ENCODE measurements at regions not wholly inside any gene's neighbourhood (a gene's known extent, or its start where the extent isn't known, plus 50 kb on each side); places are given as distances from the start of the nearest gene placed in this dataset.

DNA sequence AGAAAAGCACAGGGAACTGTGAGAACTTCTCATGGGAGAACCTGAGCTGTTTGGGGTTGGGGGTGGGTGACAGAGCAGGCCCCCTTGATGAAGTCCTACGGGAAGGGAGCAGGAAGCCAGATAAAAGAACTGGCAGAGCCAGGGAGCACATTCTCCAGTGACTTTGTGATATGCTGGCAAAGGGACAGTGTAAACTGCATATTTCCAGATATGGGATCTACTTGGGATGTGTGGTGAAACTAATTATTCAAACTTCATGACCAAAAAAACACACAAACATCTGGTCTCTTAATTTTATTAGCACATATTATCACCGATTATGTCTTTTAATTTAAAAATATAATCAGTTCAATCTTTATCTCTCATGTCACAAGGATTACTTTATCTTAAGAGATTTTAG, 266.0 kb downstream of the PAPSS1 start:
- TF ChIP-seq, protein P1, sequence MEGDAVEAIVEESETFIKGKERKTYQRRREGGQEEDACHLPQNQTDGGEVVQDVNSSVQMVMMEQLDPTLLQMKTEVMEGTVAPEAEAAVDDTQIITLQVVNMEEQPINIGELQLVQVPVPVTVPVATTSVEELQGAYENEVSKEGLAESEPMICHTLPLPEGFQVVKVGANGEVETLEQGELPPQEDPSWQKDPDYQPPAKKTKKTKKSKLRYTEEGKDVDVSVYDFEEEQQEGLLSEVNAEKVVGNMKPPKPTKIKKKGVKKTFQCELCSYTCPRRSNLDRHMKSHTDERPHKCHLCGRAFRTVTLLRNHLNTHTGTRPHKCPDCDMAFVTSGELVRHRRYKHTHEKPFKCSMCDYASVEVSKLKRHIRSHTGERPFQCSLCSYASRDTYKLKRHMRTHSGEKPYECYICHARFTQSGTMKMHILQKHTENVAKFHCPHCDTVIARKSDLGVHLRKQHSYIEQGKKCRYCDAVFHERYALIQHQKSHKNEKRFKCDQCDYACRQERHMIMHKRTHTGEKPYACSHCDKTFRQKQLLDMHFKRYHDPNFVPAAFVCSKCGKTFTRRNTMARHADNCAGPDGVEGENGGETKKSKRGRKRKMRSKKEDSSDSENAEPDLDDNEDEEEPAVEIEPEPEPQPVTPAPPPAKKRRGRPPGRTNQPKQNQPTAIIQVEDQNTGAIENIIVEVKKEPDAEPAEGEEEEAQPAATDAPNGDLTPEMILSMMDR (IDR thresholded peaks at IDR 0.05; ENCODE audit: low read depth, low read length, poor library complexity, severe bottlenecking) = no peak
- TF ChIP-seq EZH2phosphoT487 (IDR thresholded peaks at IDR 0.05; ENCODE audit: borderline replicate concordance, low read length) = no peak

Data from DOHH2 (cell line).